Trophoblast cell (in vitro differentiated cells and primary cell): ENCODE measurements at regions not wholly inside any gene's neighbourhood (a gene's known extent, or its start where the extent isn't known, plus 50 kb on each side); places are given as distances from the start of the nearest gene placed in this dataset.

Experiments
- DNase-seq, 2 donors: peaks; one replicate each; pipeline ENCODE4 v3.0.0-alpha.2; 2016
- H2AFZ ChIP-seq: 2 replicates; pipeline ENCODE4 v1.6.1; 2013; ENCODE audit warnings: low read length, moderate library complexity, mild to moderate bottlenecking; ENCODE audit not compliant: insufficient read depth, poor library complexity
- H2AK5ac ChIP-seq: 2 replicates; pipeline ENCODE4 v1.6.1; 2013; ENCODE audit warnings: mild to moderate bottlenecking, low read length
- H2BK120ac ChIP-seq: 2 replicates; pipeline ENCODE4 v1.6.1; 2013; ENCODE audit warnings: low read length, mild to moderate bottlenecking, moderate library complexity; ENCODE audit not compliant: insufficient read depth, poor library complexity
- H2BK12ac ChIP-seq: 2 replicates; pipeline ENCODE4 v1.6.1; 2013; ENCODE audit warnings: mild to moderate bottlenecking, low read length, moderate library complexity
- H2BK5ac ChIP-seq: 2 replicates; pipeline ENCODE4 v1.6.1; 2013; ENCODE audit warnings: low read length, low read depth, moderate library complexity, mild to moderate bottlenecking; ENCODE audit not compliant: poor library complexity
- H3K14ac ChIP-seq: 2 replicates; pipeline ENCODE4 v1.6.1; 2013; ENCODE audit warnings: mild to moderate bottlenecking, low read length
- H3K18ac ChIP-seq: 2 replicates; pipeline ENCODE4 v1.6.1; 2013; ENCODE audit warnings: mild to moderate bottlenecking, low read length
- H3K23ac ChIP-seq: 2 replicates; pipeline ENCODE4 v1.6.1; 2013; ENCODE audit warnings: low read length
- H3K27ac ChIP-seq: 2 replicates; pipeline ENCODE4 v1.5.1; 2013; ENCODE audit warnings: low read depth, mild to moderate bottlenecking, inconsistent platforms, low read length, moderate library complexity
- H3K27me3 ChIP-seq: 2 replicates; pipeline ENCODE4 v1.6.1; 2013; ENCODE audit warnings: inconsistent platforms, mild to moderate bottlenecking, low read length, moderate library complexity; ENCODE audit not compliant: insufficient read depth
- H3K36me3 ChIP-seq, 2 experiments: 1 replicate in 1 of 2; 2 replicates in 1 of 2; pipeline ENCODE4 v1.6.1; 2013; ENCODE audit warnings: low read length in 2 of 2, mild to moderate bottlenecking in 2 of 2, moderate library complexity in 1 of 2; ENCODE audit not compliant: insufficient read depth in 2 of 2, control insufficient read depth in 1 of 2
- H3K4ac ChIP-seq: 2 replicates; pipeline ENCODE4 v1.6.1; 2013; ENCODE audit warnings: low read depth, mild to moderate bottlenecking, low read length, moderate library complexity
- H3K4me1 ChIP-seq, 2 experiments: 1 replicate in 1 of 2; 2 replicates in 1 of 2; pipeline ENCODE4 v1.6.1; 2013; ENCODE audit warnings: low read length in 2 of 2, mild to moderate bottlenecking in 2 of 2, moderate library complexity in 1 of 2; ENCODE audit not compliant: insufficient read depth in 2 of 2, control insufficient read depth in 1 of 2
- H3K4me2 ChIP-seq: 2 replicates; pipeline ENCODE4 v1.6.1; 2013; ENCODE audit warnings: inconsistent platforms, mild to moderate bottlenecking, low read length, moderate library complexity
- H3K4me3 ChIP-seq: 2 replicates; pipeline ENCODE4 v1.5.1; 2013; ENCODE audit warnings: mild to moderate bottlenecking, low read depth, low read length, inconsistent platforms
- H3K79me1 ChIP-seq: one replicate; pipeline ENCODE4 v1.6.1; 2013; ENCODE audit warnings: low read length
- H3K79me2 ChIP-seq: 2 replicates; pipeline ENCODE4 v1.6.1; 2013; ENCODE audit warnings: low read length, mild to moderate bottlenecking; ENCODE audit not compliant: control insufficient read depth, insufficient read depth, poor library complexity
- H3K9ac ChIP-seq: 2 replicates; pipeline ENCODE4 v1.6.1; 2013; ENCODE audit warnings: mild to moderate bottlenecking, low read length
- H3K9me3 ChIP-seq: 2 replicates; pipeline ENCODE4 v1.6.1; 2013; ENCODE audit warnings: low read depth, mild to moderate bottlenecking, control low read depth, inconsistent platforms, low read length; ENCODE audit not compliant: insufficient read depth
- H4K12ac ChIP-seq: 2 replicates; pipeline ENCODE4 v1.6.1; 2013; ENCODE audit warnings: low read depth, mild to moderate bottlenecking, low read length, moderate library complexity
- H4K8ac ChIP-seq: 2 replicates; pipeline ENCODE4 v1.6.1; 2013; ENCODE audit warnings: low read depth, mild to moderate bottlenecking, low read length, moderate library complexity
- H4K91ac ChIP-seq: one replicate; pipeline ENCODE4 v1.6.1; 2013; ENCODE audit warnings: low read depth, mild to moderate bottlenecking, low read length, moderate library complexity
- WGBS: extraction: QIAGEN DNeasy Blood & Tissue Kit; methylation state at CpG from one replicate; pipeline ENCODE4 v1.1.7; 2013; ENCODE audit warnings: missing lambda C conversion rate; ENCODE audit not compliant: insufficient read length, insufficient coverage; ENCODE audit errors: extremely low coverage; 5-methylcytosine and 5-hydroxymethylcytosine counted together

- Histone ChIP-seq H3K18ac (no peak overlapping the region), H2BK5ac (no peak overlapping the region), H3K9me3 (no peaks in the 10 kb centered on the region), H3K27ac (no peak overlapping the region), H3K79me2 (no peaks in the 10 kb centered on the region), H2BK120ac (no peak overlapping the region), H3K14ac (no peak overlapping the region), H3K23ac (no peak overlapping the region), H3K9ac (no peak overlapping the region), H3K79me1 (no peaks in the 10 kb centered on the region), H4K8ac (no peak overlapping the region), H4K91ac (no peak overlapping the region), H3K4ac (no peak overlapping the region), H3K27me3 (no peaks in the 10 kb centered on the region), H2BK12ac (no peak overlapping the region), H3K4me3 (no peak overlapping the region), H4K12ac (no peak overlapping the region), H3K36me3 (no peaks in the 10 kb centered on the region), H3K4me1 (no peaks in the 10 kb centered on the region), H3K4me2 (no peak overlapping the region), H2AK5ac (no peak overlapping the region), H2AFZ (no peak overlapping the region)
- DNase-seq = peak; percentile 18 to 70
- WGBS = no CpG with 5 or more reads among the region's 8 CpGs
These were observed 1392.4 kb upstream of the TMEM132C start for GRCh38 chr12:126874427-126875026.

- Histone ChIP-seq H4K12ac (no peak overlapping the region), H3K79me1 (no peaks in the 10 kb centered on the region), H3K27me3 (no peaks in the 10 kb centered on the region), H3K36me3 (no peaks in the 10 kb centered on the region), H3K27ac (no peak overlapping the region), H3K14ac (no peak overlapping the region), H4K8ac (no peak overlapping the region), H3K79me2 (no peaks in the 10 kb centered on the region), H2BK12ac (no peak overlapping the region), H3K4me3 (no peak overlapping the region), H2BK5ac (no peak overlapping the region), H3K23ac (no peak overlapping the region), H3K4ac (no peak overlapping the region), H3K4me1 (no peaks in the 10 kb centered on the region), H2AFZ (no peak overlapping the region), H3K9me3 (no peaks in the 10 kb centered on the region), H3K4me2 (no peak overlapping the region), H3K9ac (no peak overlapping the region), H2AK5ac (no peak overlapping the region), H4K91ac (no peak overlapping the region), H2BK120ac (no peak overlapping the region), H3K18ac (no peak overlapping the region)
- no peak for DNase-seq
- no CpG with 5 or more reads among the region's 2 CpGs for WGBS
These were observed 1387.1 kb upstream of the TMEM132C start for GRCh38 chr12:126879842-126880241.

GRCh38 chr12:126883697-126884096 is 1383.3 kb upstream of the TMEM132C start:
- Histone ChIP-seq H4K91ac (no peak overlapping the region), H2AK5ac (no peak overlapping the region), H3K9me3 (no peaks in the 10 kb centered on the region), H3K23ac (no peak overlapping the region), H3K27me3 (no peaks in the 10 kb centered on the region), H3K27ac (no peak overlapping the region), H3K9ac (no peak overlapping the region), H3K4ac (no peak overlapping the region), H3K18ac (no peak overlapping the region), H3K79me2 (no peaks in the 10 kb centered on the region), H3K4me2 (no peak overlapping the region), H3K4me3 (no peak overlapping the region), H4K12ac (no peak overlapping the region), H3K36me3 (no peaks in the 10 kb centered on the region), H2BK5ac (no peak overlapping the region), H2AFZ (no peak overlapping the region), H2BK120ac (no peak overlapping the region), H3K14ac (no peak overlapping the region), H4K8ac (no peak overlapping the region), H3K79me1 (no peaks in the 10 kb centered on the region), H3K4me1 (no peaks in the 10 kb centered on the region), H2BK12ac (no peak overlapping the region)
- DNase-seq = no peak
- no CpG with 5 or more reads among the region's 4 CpGs for WGBS

GRCh38 chr12:126889501-126889900 is 1377.5 kb upstream of the TMEM132C start:
- H3K4me1 ChIP-seq = no peaks in the 10 kb centered on the region
- H3K9ac ChIP-seq = no peak overlapping the region
- no peaks in the 10 kb centered on the region for H3K27me3 ChIP-seq
- H3K79me2 ChIP-seq = no peaks in the 10 kb centered on the region
- no peak overlapping the region for H3K14ac ChIP-seq
- H4K8ac ChIP-seq = no peak overlapping the region
- H3K4me3 ChIP-seq = no peak overlapping the region
- no peak overlapping the region for H2BK12ac ChIP-seq
- H3K79me1 ChIP-seq = no peaks in the 10 kb centered on the region
- DNase-seq = no peak
- H3K4ac ChIP-seq = no peak overlapping the region
- H4K12ac ChIP-seq = no peak overlapping the region
- no CpG with 5 or more reads among the region's 4 CpGs for WGBS
- no peak overlapping the region for H3K18ac ChIP-seq
- no peak overlapping the region for H2BK5ac ChIP-seq
- H3K36me3 ChIP-seq = no peaks in the 10 kb centered on the region
- H3K27ac ChIP-seq = no peak overlapping the region
- H3K4me2 ChIP-seq = no peak overlapping the region
- no peak overlapping the region for H4K91ac ChIP-seq
- no peak overlapping the region for H3K23ac ChIP-seq
- no peak overlapping the region for H2BK120ac ChIP-seq
- H3K9me3 ChIP-seq = no peaks in the 10 kb centered on the region
- no peak overlapping the region for H2AFZ ChIP-seq
- no peak overlapping the region for H2AK5ac ChIP-seq
